Peyer's patch (tissue), 4 donors: ENCODE measurements at regions not wholly inside any gene's neighbourhood (a gene's known extent, or its start where the extent isn't known, plus 50 kb on each side); places are given as distances from the start of the nearest gene placed in this dataset.
A peak's percentile ranks its signal among the peaks of the same experiment; 100 is the strongest.

ENCODE experiments used
- DNase-seq, 3 donors: peaks; one replicate each; pipeline ENCODE4 v3.0.0-alpha.2; 2017 to 2019
- H3K27ac ChIP-seq, 4 donors: fragments of 200-600 bp; sonication (generic); one replicate each; pipeline ENCODE4 v1.5.1; 2016 to 2019
- H3K27me3 ChIP-seq, 2 donors: fragments of 200-600 bp; sonication (generic); one replicate each; pipeline ENCODE4 v1.5.1; 2019
- H3K36me3 ChIP-seq, 3 donors: fragments of 200-600 bp; sonication (generic); one replicate each; pipeline ENCODE4 v1.5.1; 2016 to 2019
- H3K4me1 ChIP-seq, 4 donors: fragments of 200-600 bp; sonication (generic); one replicate each; pipeline ENCODE4 v1.5.1; 2016 to 2019
- H3K4me3 ChIP-seq, 4 donors: fragments of 200-600 bp; sonication (generic); 1 replicate in 3 of 4; 2 replicates in 1 of 4; pipeline ENCODE4 v1.5.1; 2016 to 2019; ENCODE audit warnings: mild to moderate bottlenecking in 1 of 4
- H3K9me3 ChIP-seq, 4 donors: fragments of 200-600 bp; sonication (generic); one replicate each; pipeline ENCODE4 v1.5.1; 2016 to 2019; ENCODE audit warnings: mild to moderate bottlenecking in 1 of 4
- POLR2A ChIP-seq, 2 donors: fragments of 450-650 bp; IDR thresholded peaks; one replicate each; pipeline ENCODE4 v1.5.1; 2017; ENCODE audit warnings: antibody characterized with exemption in 2 of 2, mild to moderate bottlenecking in 2 of 2, moderate library complexity in 2 of 2
- TF ChIP-seq, protein P1 (sequence below), 6 experiments: fragments of 450-650 bp in 4 of 6; fragments of 200-600 bp in 2 of 6; sonication (generic) in 1 of 6; IDR thresholded peaks; one replicate each; pipeline ENCODE4 v1.5.1; 2017 to 2019; ENCODE audit warnings: antibody characterized with exemption in 6 of 6, mild to moderate bottlenecking in 3 of 6, moderate library complexity in 1 of 6

DNA sequence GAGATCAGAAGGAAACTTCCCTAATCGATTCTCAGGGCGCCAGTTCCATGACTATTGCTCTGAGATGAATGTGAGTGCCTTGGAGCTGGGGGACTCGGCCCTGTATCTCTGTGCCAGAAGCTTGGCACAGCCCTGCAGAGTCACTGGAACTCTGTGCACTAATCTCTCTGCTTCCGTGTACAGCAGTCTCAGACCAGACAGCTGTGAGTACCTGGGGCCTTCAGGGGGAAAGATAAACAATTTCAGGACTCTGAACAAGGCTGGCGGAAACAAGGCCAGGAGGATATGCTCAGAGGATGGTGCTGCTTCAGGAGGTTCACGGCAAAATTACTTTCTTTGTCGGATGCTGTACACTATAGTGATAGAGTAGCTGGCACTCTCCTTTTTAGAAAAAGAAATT is 131.7 kb upstream of the PRSS58 start:
- DNase-seq = no peak

DNA sequence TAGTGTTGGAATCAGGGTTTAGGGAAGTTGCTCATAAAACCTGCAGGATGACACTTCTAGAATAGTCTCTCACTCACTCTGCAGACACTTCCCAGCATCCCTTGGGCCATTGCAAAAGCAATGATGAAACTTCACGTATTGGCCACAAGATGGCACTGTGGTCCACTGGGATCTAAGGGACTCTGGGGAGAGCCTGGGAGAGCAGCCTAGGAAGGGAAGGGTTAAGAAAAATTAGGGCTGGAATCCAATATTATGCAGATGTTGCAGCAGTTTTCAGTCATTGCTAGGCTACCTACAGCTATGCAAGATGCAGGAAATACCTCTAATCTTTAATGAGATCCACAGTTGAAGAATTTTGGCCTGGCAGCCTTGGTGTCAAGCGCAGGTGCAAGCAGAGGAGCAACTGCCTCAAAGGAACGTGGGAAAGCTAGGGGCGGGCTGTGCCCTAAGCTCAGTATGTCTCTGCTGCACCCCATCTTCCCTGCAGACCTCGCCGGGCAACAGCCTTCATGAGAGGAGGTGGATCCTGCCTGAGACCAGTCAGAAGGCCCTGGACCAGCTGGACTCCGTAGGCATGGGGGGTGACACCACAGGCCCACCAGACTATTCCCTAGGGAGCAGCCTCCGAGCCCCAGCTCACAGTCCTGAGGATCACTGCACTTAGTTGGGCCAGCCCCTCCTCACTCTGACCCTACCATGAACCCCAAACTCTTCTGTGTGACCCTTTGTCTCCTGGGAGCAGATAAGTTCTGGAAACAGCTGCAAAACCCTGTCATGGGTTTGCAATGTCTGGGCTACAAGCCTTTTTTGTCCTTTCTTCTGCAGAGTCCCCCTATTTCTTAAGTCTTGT is 127.9 kb upstream of the PRSS58 start:
- Histone ChIP-seq H3K36me3 (no peaks in the 10 kb centered on the region), H3K27me3 (no peaks in the 10 kb centered on the region), H3K9me3 (no peaks in the 10 kb centered on the region), H3K4me1 (peaks cover 0 to 3% (median 0%) of the 10 kb centered on the region in 4 donors), H3K4me3 (no peak overlapping the region), H3K27ac (no peak overlapping the region)
- TF ChIP-seq, protein P1, sequence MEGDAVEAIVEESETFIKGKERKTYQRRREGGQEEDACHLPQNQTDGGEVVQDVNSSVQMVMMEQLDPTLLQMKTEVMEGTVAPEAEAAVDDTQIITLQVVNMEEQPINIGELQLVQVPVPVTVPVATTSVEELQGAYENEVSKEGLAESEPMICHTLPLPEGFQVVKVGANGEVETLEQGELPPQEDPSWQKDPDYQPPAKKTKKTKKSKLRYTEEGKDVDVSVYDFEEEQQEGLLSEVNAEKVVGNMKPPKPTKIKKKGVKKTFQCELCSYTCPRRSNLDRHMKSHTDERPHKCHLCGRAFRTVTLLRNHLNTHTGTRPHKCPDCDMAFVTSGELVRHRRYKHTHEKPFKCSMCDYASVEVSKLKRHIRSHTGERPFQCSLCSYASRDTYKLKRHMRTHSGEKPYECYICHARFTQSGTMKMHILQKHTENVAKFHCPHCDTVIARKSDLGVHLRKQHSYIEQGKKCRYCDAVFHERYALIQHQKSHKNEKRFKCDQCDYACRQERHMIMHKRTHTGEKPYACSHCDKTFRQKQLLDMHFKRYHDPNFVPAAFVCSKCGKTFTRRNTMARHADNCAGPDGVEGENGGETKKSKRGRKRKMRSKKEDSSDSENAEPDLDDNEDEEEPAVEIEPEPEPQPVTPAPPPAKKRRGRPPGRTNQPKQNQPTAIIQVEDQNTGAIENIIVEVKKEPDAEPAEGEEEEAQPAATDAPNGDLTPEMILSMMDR (IDR thresholded peaks at IDR 0.05) = peak in 4 of 6 experiments; percentile 53 to 68 (median 60)
- no peak for TF ChIP-seq POLR2A (IDR thresholded peaks at IDR 0.05)
- DNase-seq = peak in 1 of 3 donors; percentile 70

More for the DNA sequence above, 131.7 kb upstream of the PRSS58 start:
- H3K27me3 ChIP-seq = no peaks in the 10 kb centered on the region
- TF ChIP-seq, protein P1 (IDR thresholded peaks at IDR 0.05) = no peak
- no peak for TF ChIP-seq POLR2A (IDR thresholded peaks at IDR 0.05)
- no peak overlapping the region for H3K4me3 ChIP-seq
- no peaks in the 10 kb centered on the region for H3K36me3 ChIP-seq
- H3K9me3 ChIP-seq = no peaks in the 10 kb centered on the region
- H3K27ac ChIP-seq = no peak overlapping the region
- H3K4me1 ChIP-seq = peaks cover 0 to 3% (median 0%) of the 10 kb centered on the region in 4 donors

DNA sequence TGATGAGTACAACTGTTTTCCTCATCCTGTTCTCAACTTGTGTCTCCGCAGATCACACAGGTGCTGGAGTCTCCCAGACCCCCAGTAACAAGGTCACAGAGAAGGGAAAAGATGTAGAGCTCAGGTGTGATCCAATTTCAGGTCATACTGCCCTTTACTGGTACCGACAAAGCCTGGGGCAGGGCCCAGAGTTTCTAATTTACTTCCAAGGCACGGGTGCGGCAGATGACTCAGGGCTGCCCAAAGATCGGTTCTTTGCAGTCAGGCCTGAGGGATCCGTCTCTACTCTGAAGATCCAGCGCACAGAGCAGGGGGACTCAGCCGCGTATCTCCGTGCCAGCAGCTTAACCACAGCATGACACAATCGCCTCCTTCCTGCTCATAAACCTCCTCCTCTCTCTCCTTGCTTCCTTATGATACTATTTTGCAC is 126.7 kb upstream of the PRSS58 start:
- no peak for DNase-seq
- Histone ChIP-seq H3K4me3 (no peak overlapping the region), H3K27ac (peak overlapping the region in 1 of 4 donors; percentile 30), H3K9me3 (no peaks in the 10 kb centered on the region), H3K27me3 (no peaks in the 10 kb centered on the region), H3K36me3 (no peaks in the 10 kb centered on the region), H3K4me1 (peaks cover 0 to 3% (median 0%) of the 10 kb centered on the region in 4 donors)
- TF ChIP-seq, protein P1 (IDR thresholded peaks at IDR 0.05) = no peak
- no peak for TF ChIP-seq POLR2A (IDR thresholded peaks at IDR 0.05)

DNA sequence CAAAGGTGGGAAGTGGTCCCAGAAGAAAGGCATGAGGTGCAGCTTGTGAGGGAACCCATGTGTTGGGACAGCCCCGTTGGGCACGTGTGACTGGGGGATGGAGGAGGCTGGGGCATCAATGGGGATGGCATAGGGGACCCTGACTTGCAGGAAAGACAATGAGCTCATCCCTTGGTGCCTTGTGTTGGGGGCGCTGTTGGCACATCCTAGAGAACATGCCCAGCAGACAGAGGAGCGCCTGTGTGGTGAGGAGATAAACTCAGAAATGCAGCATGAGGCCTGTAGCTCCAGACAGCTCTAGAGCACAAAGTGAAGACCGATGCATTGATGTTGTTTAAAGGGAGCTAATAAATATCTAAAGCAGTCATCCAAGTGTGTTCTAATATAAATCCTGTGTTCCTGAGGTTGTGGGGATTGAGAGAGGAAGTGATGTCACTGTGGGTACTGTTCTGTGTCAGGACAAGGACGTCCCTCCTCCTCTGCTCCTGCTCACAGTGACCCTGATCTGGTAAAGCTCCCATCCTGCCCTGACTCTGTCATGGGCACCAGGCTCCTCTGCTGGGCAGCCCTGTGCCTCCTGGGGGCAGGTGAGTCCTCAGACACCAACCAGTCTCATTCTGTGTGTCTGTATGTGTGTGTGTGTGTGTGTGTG is 126.1 kb upstream of the PRSS58 start:
- DNase-seq = no peak
- no peaks in the 10 kb centered on the region for H3K27me3 ChIP-seq
- TF ChIP-seq POLR2A (IDR thresholded peaks at IDR 0.05) = no peak
- TF ChIP-seq, protein P1 (IDR thresholded peaks at IDR 0.05) = no peak
- no peaks in the 10 kb centered on the region for H3K36me3 ChIP-seq
- H3K27ac ChIP-seq = peak overlapping the region in 1 of 4 donors; percentile 30
- H3K4me1 ChIP-seq = peaks cover 0 to 3% (median 0%) of the 10 kb centered on the region in 4 donors
- no peak overlapping the region for H3K4me3 ChIP-seq
- H3K9me3 ChIP-seq = no peaks in the 10 kb centered on the region

DNA sequence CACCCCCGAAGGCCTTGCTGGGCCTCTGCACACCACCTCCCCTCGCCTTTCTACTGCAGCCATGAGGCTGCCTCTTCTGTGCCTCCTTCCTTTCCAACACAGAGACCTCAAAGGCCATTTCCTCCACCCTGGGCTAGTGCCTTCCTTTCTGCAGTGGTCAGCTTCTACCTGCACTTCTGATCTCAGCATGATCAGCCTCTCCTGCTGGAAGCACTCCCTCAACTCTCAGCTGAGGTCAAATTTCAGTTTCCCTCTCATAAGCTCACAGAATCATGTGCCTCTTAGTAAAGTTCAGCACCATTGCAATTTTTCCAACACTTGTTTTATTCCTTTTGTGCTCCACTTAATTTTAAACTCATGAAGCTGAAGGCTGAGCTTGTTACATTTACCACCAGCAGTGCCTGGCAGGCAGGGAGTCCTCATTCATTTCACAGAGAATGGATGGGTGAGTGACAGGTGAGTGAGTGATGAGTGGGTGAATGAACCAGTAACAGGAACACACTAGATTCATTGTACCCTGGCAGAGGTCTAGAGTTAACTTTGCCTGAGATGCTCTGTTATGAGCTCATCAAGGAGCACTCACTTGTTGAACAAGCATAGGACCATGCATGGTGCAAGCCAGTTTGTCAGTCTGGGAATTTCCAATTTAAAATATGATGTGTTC is 124.0 kb upstream of the PRSS58 start:
- TF ChIP-seq, protein P1 (IDR thresholded peaks at IDR 0.05) = no peak
- no peak overlapping the region for H3K27ac ChIP-seq
- no peak overlapping the region for H3K4me3 ChIP-seq
- no peak for DNase-seq
- no peaks in the 10 kb centered on the region for H3K9me3 ChIP-seq
- peaks cover 0 to 3% (median 0%) of the 10 kb centered on the region in 4 donors for H3K4me1 ChIP-seq
- no peaks in the 10 kb centered on the region for H3K27me3 ChIP-seq
- H3K36me3 ChIP-seq = no peaks in the 10 kb centered on the region
